WTC11 (cell line): ENCODE measurements at regions not wholly inside any gene's neighbourhood (a gene's known extent, or its start where the extent isn't known, plus 50 kb on each side); places are given as distances from the start of the nearest gene placed in this dataset.

Source experiments
- ATAC-seq: fragments of 200-7000 bp; cut with Tn5 transposase; 2 replicates; pipeline ENCODE4 v1.10.0; 2021; ENCODE audit warnings: mild to moderate bottlenecking, moderate library complexity
- CTCF ChIA-PET: fragments of 300-600 bp; sonication (Branson Sonifier 250); formaldehyde crosslinking; loops from one replicate; lab custom pipeline; 2021; ENCODE audit warnings: antibody characterized with exemption; lab: Charles Lee
- POLR2A ChIA-PET: fragments of 350-600 bp; sonication (Branson Sonifier 250); formaldehyde crosslinking; loops from one replicate; lab custom pipeline; 2021; ENCODE audit warnings: antibody characterized with exemption; lab: Charles Lee
- DNase-seq: peaks from one replicate; pipeline ENCODE4 v3.0.0; 2021; ENCODE audit warnings: low spot score
- H3K27ac Mint-ChIP-seq: 2 replicates; pipeline ENCODE4 v1.8.0; 2021; ENCODE audit warnings: mixed read lengths
- H3K27me3 Mint-ChIP-seq: 2 replicates; pipeline ENCODE4 v1.8.0; 2021; ENCODE audit warnings: low read depth, mild to moderate bottlenecking, moderate library complexity, mixed read lengths
- H3K36me3 Mint-ChIP-seq: 2 replicates; pipeline ENCODE4 v1.8.0; 2021; ENCODE audit warnings: mixed read lengths
- H3K4me1 Mint-ChIP-seq: 2 replicates; pipeline ENCODE4 v1.8.0; 2022; ENCODE audit warnings: mixed read lengths
- H3K4me3 Mint-ChIP-seq: 2 replicates; pipeline ENCODE4 v1.8.0; 2021; ENCODE audit warnings: mild to moderate bottlenecking, moderate library complexity, mixed read lengths
- H3K9me3 Mint-ChIP-seq: 2 replicates; pipeline ENCODE4 v1.8.0; 2021; ENCODE audit warnings: mixed read lengths
- ATF3 ChIP-seq: sonication (generic); formaldehyde crosslinking; conservative IDR thresholded peaks from 2 replicates; pipeline ENCODE4 v1.8.1; 2022; ENCODE audit warnings: mild to moderate bottlenecking, missing genetic modification reagents
- CREB1 ChIP-seq: sonication (generic); formaldehyde crosslinking; IDR thresholded peaks from 2 replicates; pipeline ENCODE4 v1.8.0; 2023; ENCODE audit warnings: mild to moderate bottlenecking, missing genetic modification reagents
- ELF4 ChIP-seq: sonication (generic); formaldehyde crosslinking; IDR thresholded peaks from 2 replicates; pipeline ENCODE4 v1.8.1; 2022; ENCODE audit warnings: low read depth, mild to moderate bottlenecking, moderate library complexity, missing genetic modification reagents
- IRF1 ChIP-seq: sonication (generic); formaldehyde crosslinking; IDR thresholded peaks from 2 replicates; pipeline ENCODE4 v1.8.0; 2023; ENCODE audit warnings: missing genetic modification reagents
- JAZF1 ChIP-seq: fragments of 250-450 bp; sonication (Bioruptor Pico); IDR thresholded peaks from 2 replicates; pipeline ENCODE4 v1.9.0; 2021; ENCODE audit warnings: moderate library complexity, mild to moderate bottlenecking, inconsistent platforms
- KAT7 ChIP-seq: sonication (generic); formaldehyde crosslinking; IDR thresholded peaks from 2 replicates; pipeline ENCODE4 v1.8.1; 2023; ENCODE audit warnings: missing genetic modification reagents, mild to moderate bottlenecking, borderline replicate concordance
- NR1H2 ChIP-seq: sonication (generic); formaldehyde crosslinking; IDR thresholded peaks from 2 replicates; pipeline ENCODE4 v1.9.0; 2021; ENCODE audit warnings: mild to moderate bottlenecking, moderate library complexity, missing genetic modification reagents
- OVOL2 ChIP-seq: fragments of 250-450 bp; sonication (Bioruptor Pico); IDR thresholded peaks from 2 replicates; pipeline ENCODE4 v1.9.0; 2021; ENCODE audit warnings: mild to moderate bottlenecking, borderline replicate concordance
- PREB ChIP-seq: sonication (generic); formaldehyde crosslinking; IDR thresholded peaks from 2 replicates; pipeline ENCODE4 v1.8.1; 2022; ENCODE audit warnings: mild to moderate bottlenecking, missing genetic modification reagents, moderate library complexity, borderline replicate concordance
- SP1 ChIP-seq: sonication (generic); formaldehyde crosslinking; conservative IDR thresholded peaks from 2 replicates; pipeline ENCODE4 v1.8.1; 2022; ENCODE audit warnings: missing genetic modification reagents
- TCF7 ChIP-seq: sonication (generic); formaldehyde crosslinking; IDR thresholded peaks from 2 replicates; pipeline ENCODE4 v1.8.0; 2022; ENCODE audit warnings: mild to moderate bottlenecking, low read depth, missing genetic modification reagents, moderate library complexity
- ZNF317 ChIP-seq: sonication (generic); formaldehyde crosslinking; IDR thresholded peaks from 2 replicates; pipeline ENCODE4 v1.8.1; 2023; ENCODE audit warnings: low read depth, mild to moderate bottlenecking, moderate library complexity, missing genetic modification reagents, borderline replicate concordance
- ZNF396 ChIP-seq: fragments of 250-450 bp; sonication (Bioruptor Pico); IDR thresholded peaks from 2 replicates; pipeline ENCODE4 v1.8.0; 2021; ENCODE audit warnings: mild to moderate bottlenecking, moderate library complexity, borderline replicate concordance
- ZNF671 ChIP-seq: fragments of 250-450 bp; sonication (Bioruptor Pico); IDR thresholded peaks from 2 replicates; pipeline ENCODE4 v1.8.0; 2021; ENCODE audit warnings: mild to moderate bottlenecking
- TF ChIP-seq, protein P1 (sequence below): sonication (generic); formaldehyde crosslinking; IDR thresholded peaks from 2 replicates; pipeline ENCODE4 v1.8.0; 2022; ENCODE audit warnings: missing genetic modification reagents
- TF ChIP-seq, protein P2 (sequence below): fragments of 250-450 bp; sonication (Bioruptor Pico); conservative IDR thresholded peaks from 2 replicates; pipeline ENCODE4 v1.9.0; 2021; ENCODE audit warnings: mild to moderate bottlenecking
- TF ChIP-seq, protein P3 (sequence below): sonication (generic); formaldehyde crosslinking; IDR thresholded peaks from 2 replicates; pipeline ENCODE4 v1.8.0; 2022; ENCODE audit warnings: mild to moderate bottlenecking, missing genetic modification reagents
- TF ChIP-seq, protein P4 (sequence below): sonication (generic); formaldehyde crosslinking; IDR thresholded peaks from 2 replicates; pipeline ENCODE4 v1.8.1; 2023; ENCODE audit warnings: mild to moderate bottlenecking, missing genetic modification reagents, moderate library complexity
- TF ChIP-seq, protein P5 (sequence below): sonication (generic); formaldehyde crosslinking; IDR thresholded peaks from 2 replicates; pipeline ENCODE4 v1.8.0; 2022; ENCODE audit warnings: mild to moderate bottlenecking, missing genetic modification reagents
- TF ChIP-seq, protein P6 (sequence below): sonication (generic); formaldehyde crosslinking; IDR thresholded peaks from 2 replicates; pipeline ENCODE4 v1.8.1; 2023; ENCODE audit warnings: mild to moderate bottlenecking, missing genetic modification reagents, borderline replicate concordance

GRCh38 chr14:65938738-65939137 is 526.2 kb downstream of the FUT8 start:
- Mint-ChIP-seq H3K4me1 (peaks cover 38% of the 10 kb centered on the region), H3K27ac (no peak overlapping the region), H3K27me3 (no peaks in the 10 kb centered on the region; the same call in 1 of the 2 replicates)
- CTCF ChIA-PET, result no interaction called here
- TF ChIP-seq, protein P1, sequence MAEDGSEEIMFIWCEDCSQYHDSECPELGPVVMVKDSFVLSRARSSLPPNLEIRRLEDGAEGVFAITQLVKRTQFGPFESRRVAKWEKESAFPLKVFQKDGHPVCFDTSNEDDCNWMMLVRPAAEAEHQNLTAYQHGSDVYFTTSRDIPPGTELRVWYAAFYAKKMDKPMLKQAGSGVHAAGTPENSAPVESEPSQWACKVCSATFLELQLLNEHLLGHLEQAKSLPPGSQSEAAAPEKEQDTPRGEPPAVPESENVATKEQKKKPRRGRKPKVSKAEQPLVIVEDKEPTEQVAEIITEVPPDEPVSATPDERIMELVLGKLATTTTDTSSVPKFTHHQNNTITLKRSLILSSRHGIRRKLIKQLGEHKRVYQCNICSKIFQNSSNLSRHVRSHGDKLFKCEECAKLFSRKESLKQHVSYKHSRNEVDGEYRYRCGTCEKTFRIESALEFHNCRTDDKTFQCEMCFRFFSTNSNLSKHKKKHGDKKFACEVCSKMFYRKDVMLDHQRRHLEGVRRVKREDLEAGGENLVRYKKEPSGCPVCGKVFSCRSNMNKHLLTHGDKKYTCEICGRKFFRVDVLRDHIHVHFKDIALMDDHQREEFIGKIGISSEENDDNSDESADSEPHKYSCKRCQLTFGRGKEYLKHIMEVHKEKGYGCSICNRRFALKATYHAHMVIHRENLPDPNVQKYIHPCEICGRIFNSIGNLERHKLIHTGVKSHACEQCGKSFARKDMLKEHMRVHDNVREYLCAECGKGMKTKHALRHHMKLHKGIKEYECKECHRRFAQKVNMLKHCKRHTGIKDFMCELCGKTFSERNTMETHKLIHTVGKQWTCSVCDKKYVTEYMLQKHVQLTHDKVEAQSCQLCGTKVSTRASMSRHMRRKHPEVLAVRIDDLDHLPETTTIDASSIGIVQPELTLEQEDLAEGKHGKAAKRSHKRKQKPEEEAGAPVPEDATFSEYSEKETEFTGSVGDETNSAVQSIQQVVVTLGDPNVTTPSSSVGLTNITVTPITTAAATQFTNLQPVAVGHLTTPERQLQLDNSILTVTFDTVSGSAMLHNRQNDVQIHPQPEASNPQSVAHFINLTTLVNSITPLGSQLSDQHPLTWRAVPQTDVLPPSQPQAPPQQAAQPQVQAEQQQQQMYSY, result no peak
- no peak for TF ChIP-seq PREB (CRISPR knock-in tag)
- no peak for TF ChIP-seq TCF7 (CRISPR knock-in tag)
- no peak for TF ChIP-seq SP1 (CRISPR knock-in tag)
- TF ChIP-seq, protein P2, sequence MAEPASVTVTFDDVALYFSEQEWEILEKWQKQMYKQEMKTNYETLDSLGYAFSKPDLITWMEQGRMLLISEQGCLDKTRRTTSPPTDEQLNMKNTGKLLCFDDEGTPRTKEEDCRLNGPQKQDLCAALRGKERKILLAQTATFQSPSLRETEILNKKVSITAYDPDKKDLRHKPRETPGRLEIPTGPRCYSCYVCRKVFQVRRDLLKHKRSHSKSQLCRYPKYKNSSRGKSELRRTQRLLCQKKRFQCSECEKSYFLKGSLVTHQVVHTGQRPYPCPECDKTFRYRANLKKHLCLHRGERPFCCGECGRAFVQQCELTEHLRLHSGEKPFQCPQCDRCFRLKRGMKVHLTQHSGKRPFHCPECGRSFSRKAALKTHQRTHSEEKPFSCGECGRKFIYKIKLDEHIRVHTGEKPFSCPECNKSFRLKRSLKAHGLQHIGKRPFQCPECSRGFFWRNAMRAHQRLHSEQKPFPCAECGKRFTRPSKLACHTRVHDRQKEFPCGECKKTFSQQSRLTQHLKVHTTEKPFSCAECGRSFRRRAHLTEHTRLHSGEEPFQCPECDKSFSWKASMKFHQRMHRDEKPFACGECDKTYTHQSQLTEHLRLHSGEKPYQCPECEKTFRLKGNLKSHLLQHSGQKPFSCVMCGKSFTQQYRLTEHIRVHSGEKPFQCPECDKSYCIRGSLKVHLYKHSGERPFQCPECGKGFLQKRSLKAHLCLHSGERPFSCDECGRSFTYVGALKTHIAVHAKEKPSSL (CRISPR knock-in tag), result no peak
- TF ChIP-seq, protein P3, sequence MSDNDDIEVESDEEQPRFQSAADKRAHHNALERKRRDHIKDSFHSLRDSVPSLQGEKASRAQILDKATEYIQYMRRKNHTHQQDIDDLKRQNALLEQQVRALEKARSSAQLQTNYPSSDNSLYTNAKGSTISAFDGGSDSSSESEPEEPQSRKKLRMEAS, result no peak
- no peak for TF ChIP-seq ZNF671 (CRISPR knock-in tag)
- TF ChIP-seq ATF3 (CRISPR knock-in tag), result no peak
- TF ChIP-seq, protein P4, sequence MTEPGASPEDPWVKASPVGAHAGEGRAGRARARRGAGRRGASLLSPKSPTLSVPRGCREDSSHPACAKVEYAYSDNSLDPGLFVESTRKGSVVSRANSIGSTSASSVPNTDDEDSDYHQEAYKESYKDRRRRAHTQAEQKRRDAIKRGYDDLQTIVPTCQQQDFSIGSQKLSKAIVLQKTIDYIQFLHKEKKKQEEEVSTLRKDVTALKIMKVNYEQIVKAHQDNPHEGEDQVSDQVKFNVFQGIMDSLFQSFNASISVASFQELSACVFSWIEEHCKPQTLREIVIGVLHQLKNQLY (CRISPR knock-in tag), result no peak
- no peak for TF ChIP-seq IRF1 (CRISPR knock-in tag)
- TF ChIP-seq ZNF396 (CRISPR knock-in tag), result no peak
- no peak for TF ChIP-seq JAZF1 (CRISPR knock-in tag)
- no peak for TF ChIP-seq ZNF317 (CRISPR knock-in tag)
- TF ChIP-seq, all 79 proteins: peak for 0
- DNase-seq (no peak), ATAC-seq (no peak)
- POLR2A ChIA-PET, result no interaction called here
- Mint-ChIP-seq H3K9me3 (peaks cover 14% of the 10 kb centered on the region), H3K36me3 (no peaks in the 10 kb centered on the region), H3K4me3 (no peak overlapping the region)

DNA sequence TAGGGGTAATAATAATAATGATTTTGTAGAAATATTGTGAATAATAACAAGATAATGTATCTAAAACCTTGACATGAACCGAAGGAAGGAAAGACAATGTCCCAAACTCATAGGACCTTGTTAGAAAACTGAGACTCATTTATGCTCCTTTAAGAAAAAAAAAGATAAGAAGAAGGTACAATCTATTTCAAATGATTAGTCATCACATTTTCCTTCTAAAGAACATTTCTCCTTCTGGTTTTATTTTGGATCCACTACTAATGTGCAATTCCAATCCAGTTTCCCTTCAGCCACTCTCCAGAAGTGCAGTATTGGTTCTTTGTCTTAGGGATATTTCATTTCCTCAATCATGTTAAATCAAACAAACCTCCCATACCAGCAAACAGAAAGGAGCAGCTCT is 526.7 kb downstream of the FUT8 start:
- Mint-ChIP-seq H3K27me3 (no peaks in the 10 kb centered on the region; the same call in 1 of the 2 replicates), H3K4me1 (peaks cover 38% of the 10 kb centered on the region), H3K27ac (no peak overlapping the region), H3K9me3 (peaks cover 14% of the 10 kb centered on the region), H3K36me3 (no peaks in the 10 kb centered on the region), H3K4me3 (no peak overlapping the region)
- POLR2A ChIA-PET, result no interaction called here
- CTCF ChIA-PET, result no interaction called here
- DNase-seq, result no peak
- no peak for ATAC-seq
- TF ChIP-seq CREB1 (CRISPR knock-in tag), result no peak
- TF ChIP-seq ELF4 (CRISPR knock-in tag), result no peak
- TF ChIP-seq, protein P5, sequence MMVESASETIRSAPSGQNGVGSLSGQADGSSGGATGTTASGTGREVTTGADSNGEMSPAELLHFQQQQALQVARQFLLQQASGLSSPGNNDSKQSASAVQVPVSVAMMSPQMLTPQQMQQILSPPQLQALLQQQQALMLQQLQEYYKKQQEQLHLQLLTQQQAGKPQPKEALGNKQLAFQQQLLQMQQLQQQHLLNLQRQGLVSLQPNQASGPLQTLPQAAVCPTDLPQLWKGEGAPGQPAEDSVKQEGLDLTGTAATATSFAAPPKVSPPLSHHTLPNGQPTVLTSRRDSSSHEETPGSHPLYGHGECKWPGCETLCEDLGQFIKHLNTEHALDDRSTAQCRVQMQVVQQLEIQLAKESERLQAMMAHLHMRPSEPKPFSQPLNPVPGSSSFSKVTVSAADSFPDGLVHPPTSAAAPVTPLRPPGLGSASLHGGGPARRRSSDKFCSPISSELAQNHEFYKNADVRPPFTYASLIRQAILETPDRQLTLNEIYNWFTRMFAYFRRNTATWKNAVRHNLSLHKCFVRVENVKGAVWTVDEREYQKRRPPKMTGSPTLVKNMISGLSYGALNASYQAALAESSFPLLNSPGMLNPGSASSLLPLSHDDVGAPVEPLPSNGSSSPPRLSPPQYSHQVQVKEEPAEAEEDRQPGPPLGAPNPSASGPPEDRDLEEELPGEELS (CRISPR knock-in tag), result no peak
- TF ChIP-seq NR1H2 (CRISPR knock-in tag), result no peak
- TF ChIP-seq, protein P6, sequence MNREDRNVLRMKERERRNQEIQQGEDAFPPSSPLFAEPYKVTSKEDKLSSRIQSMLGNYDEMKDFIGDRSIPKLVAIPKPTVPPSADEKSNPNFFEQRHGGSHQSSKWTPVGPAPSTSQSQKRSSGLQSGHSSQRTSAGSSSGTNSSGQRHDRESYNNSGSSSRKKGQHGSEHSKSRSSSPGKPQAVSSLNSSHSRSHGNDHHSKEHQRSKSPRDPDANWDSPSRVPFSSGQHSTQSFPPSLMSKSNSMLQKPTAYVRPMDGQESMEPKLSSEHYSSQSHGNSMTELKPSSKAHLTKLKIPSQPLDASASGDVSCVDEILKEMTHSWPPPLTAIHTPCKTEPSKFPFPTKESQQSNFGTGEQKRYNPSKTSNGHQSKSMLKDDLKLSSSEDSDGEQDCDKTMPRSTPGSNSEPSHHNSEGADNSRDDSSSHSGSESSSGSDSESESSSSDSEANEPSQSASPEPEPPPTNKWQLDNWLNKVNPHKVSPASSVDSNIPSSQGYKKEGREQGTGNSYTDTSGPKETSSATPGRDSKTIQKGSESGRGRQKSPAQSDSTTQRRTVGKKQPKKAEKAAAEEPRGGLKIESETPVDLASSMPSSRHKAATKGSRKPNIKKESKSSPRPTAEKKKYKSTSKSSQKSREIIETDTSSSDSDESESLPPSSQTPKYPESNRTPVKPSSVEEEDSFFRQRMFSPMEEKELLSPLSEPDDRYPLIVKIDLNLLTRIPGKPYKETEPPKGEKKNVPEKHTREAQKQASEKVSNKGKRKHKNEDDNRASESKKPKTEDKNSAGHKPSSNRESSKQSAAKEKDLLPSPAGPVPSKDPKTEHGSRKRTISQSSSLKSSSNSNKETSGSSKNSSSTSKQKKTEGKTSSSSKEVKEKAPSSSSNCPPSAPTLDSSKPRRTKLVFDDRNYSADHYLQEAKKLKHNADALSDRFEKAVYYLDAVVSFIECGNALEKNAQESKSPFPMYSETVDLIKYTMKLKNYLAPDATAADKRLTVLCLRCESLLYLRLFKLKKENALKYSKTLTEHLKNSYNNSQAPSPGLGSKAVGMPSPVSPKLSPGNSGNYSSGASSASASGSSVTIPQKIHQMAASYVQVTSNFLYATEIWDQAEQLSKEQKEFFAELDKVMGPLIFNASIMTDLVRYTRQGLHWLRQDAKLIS, result no peak
- no peak for TF ChIP-seq OVOL2
- TF ChIP-seq KAT7 (CRISPR knock-in tag), result no peak
- TF ChIP-seq ZNF671 (CRISPR knock-in tag), result no peak
